HG03378 (cell line): ENCODE measurements at regions not wholly inside any gene's neighbourhood (a gene's known extent, or its start where the extent isn't known, plus 50 kb on each side); places are given as distances from the start of the nearest gene placed in this dataset.
"Not testable (repeated sequence)": the region's sequence is repeated elsewhere in the genome, so short reads cannot be mapped to it uniquely, and the experiment has no call there.

Experiments used
- ATAC-seq: cut with Tn5 transposase; IDR thresholded peaks from one replicate; pipeline ENCODE4 v1.9.1; 2021; ENCODE audit warnings: mild to moderate bottlenecking, moderate library complexity; ENCODE audit not compliant: unreplicated experiment

DNA sequence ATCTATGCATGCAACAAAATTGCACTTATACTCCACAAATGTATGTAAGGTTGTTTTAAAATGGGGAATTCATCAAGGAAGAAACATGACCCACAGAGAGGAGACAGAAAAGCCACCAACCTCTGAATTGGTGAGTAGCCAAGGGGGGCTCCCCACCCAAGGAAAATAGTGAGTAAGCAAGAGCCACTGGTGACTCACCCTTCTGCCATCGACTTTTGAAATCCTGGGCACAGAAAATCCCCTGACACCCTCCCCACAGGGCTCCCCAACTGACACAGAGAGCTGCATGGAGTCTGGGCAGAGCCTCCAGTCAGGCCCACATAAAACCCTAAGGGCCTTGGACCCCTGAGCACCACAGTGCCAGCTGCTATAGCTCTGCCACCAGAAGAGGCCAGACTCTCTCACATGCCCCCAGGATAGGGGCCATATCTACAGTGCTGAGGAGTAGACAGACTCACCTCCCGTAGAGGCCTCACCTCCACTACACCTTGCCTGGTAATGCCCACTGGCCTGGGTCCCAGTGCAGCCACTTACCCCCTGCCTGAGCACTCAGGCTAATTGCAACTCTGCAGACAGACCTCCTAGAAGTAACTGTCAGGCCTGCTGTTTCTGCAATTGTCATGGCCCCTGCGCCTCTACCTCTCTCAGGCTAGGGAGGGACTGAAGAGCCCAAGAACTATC lies 244.7 kb upstream of the WSB1 start:
- ATAC-seq: no peak

DNA sequence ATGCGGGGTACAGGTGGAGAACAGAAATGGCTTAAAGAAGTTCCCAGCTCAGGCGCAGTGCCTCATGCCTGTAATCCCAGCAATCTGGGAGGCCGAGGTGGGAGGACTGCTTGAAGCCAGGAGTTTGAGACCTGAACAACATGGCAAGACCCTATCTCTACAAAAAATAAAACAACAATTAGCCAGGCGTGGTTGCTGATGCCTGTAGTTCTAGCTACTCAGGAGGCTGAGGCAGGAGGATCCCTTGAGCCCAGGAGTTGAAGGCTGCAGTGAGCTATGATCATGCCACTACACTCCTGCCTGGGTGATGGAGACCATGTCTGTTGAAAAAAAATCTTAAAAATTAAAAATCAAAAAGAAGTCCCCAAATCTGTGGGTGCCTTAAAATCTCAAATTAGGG lies 228.3 kb upstream of the WSB1 start:
- no peak for ATAC-seq

DNA sequence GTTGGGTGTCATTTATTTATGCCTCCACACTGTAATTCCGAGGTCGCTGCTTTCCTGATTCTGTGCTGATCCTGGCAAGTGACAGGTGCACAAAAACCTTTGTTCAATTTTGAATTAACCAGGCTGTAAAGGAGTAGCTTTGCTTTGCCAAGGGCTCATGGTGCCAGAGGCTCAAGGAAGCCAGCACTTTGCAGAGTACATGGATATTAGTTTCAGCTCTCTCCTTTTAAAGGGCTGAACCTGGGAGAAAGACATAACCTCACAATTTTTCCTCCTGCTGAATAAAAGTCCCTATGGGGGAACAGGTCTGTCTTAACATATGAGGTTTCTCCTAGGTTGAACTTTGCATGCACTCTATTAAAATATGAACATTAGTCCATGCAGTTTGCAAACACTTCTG lies 227.6 kb upstream of the WSB1 start:
- no peak for ATAC-seq

DNA sequence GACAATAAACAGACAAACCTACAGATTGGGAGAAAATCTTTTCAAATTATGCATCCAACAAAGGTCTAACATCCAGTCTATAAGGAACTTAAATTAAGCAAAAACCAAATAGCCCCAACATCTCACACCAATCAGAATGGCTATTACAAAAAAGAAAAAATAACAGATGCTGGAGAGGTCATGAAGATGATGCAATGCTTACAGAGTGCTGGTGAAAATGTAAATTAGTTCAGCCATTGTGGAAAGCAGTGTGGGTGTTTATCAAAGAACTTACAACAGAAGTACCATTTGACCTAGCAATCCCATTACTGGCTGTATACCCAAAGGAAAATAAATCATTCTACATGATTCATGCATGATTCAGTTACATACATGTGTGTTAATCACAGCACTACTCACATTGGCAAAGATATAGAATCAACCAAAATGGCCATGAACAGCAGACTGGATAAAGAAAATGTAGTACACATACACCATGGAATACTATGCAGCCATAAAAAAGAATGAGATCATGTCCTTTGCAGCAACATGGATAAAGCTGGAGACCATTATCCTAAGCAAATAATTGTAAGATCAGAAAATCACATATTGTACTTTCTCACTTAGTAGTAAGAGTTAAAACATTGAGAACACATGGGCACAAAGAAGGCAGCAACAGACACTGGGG lies 223.9 kb upstream of the WSB1 start:
- ATAC-seq: no peak

DNA sequence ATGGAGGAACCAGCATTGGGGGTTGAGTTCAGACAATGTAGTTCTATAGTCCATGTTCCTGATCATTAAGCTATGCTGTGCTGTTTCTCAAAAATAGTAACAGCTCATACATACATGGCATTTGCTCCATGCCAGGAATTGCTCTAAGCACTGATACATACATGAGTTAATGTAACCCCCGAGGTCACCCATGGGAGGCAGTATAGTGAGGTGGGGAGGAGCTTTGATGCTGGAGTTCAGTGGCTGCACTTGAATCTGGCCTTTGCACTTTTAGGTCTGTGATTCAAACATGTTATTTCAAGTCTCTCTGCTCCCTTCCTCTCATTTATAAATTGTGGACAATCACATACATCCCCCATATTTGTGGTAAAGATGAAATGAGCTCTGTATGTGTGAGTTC lies 223.1 kb upstream of the WSB1 start:
- ATAC-seq: no peak

DNA sequence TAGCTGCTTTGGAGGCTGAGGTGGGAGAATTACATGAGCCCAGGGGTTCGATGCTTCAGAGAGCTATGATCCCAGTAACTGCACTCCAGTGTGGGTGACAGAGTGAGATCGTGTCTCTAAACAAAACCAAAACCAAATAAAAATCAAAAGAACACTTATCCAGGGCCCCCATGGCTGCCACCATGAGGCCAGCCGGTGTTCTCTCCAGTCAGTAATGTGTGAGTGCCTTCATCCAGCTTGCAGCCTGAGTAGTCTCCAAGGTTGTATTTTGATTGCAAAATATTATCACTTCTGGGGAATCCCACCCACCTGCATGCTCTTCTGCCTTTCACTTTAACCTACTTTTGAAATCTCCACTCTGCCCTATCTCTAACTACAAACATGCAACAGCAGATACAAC lies 221.0 kb upstream of the WSB1 start:
- no peak for ATAC-seq

DNA sequence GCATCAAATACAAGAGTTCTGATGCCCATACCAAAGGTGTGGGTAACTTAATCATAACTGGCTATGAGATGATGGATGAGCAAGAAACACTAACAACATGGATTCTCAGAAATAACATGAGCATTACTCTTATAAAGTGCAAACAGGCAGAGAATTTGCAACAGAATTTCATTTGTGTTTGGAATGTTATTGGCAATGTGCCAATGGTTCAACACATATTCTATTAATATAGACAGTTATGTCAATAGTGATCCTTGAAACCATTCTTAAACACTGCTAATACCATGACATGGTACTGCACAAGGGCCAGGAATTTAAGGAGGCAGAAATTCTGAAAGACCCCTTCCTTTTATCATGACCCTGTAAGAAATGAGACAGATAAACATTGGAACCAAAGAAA lies 217.1 kb upstream of the WSB1 start:
- ATAC-seq: no peak

DNA sequence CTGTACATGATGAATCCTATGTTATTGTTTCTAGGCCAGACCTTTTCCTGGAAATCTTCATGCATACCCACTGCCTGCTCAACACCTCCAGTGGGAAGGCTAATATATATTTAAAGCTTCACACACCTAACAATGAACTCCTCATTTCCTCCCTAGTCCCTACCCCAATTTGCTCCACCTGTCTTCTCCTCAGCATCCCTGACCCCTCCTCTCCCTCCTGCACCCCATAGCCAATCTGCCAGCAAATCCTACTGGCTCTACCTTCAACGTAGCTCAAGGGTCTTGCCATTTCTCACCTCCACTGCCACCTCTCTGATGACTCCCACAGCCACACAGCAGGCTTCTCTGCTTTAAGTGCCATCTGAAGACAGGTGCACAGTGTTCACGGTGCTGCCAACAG lies 215.6 kb upstream of the WSB1 start:
- no peak for ATAC-seq

DNA sequence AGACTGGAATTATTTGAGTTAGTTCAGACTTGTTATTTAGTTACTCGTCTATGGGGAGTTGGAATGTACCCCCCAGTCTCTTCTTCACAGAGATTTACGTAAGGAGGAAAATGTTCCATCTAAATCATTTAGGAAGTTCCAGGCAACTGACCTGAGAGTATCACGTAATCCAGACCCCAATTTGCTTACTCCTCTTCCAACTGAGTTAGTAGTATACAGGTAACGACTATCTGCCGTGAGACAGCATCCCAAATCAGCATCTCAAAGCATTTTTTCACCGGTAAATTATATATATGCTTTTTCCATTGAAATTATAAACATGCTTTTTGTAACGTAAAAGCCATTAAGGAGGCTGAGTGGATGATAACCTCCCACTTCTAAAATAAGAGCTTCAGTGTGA lies 214.3 kb upstream of the WSB1 start:
- no peak for ATAC-seq

DNA sequence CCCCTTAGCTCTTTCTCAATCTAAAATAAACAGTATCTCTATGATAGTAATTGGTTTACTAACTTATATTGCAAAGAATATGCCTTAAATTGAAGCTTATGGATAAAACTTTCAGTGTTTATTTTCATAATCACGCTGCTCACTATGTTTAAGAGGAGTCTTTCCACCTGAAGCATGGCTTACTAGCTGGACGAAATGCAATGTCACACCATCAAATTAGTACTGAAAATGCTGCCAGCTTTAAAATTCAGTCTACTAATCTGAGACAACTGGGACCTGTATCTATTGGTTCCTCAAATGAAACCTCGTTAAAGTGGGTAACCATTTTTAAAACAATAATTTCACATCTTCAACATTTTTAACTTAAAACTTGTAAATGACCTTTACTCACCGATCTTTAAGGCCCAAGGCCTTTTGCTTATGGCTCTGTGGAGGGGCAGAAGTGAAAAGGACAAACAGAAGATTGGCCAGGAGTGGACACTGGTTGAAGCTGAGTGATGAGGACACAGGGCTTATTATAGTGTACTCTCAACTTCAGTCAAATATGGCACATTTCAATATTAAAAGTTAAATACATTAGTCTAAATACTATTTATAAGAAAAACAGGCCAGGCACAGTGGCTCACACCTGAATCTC lies 212.8 kb upstream of the WSB1 start:
- no peak for ATAC-seq

DNA sequence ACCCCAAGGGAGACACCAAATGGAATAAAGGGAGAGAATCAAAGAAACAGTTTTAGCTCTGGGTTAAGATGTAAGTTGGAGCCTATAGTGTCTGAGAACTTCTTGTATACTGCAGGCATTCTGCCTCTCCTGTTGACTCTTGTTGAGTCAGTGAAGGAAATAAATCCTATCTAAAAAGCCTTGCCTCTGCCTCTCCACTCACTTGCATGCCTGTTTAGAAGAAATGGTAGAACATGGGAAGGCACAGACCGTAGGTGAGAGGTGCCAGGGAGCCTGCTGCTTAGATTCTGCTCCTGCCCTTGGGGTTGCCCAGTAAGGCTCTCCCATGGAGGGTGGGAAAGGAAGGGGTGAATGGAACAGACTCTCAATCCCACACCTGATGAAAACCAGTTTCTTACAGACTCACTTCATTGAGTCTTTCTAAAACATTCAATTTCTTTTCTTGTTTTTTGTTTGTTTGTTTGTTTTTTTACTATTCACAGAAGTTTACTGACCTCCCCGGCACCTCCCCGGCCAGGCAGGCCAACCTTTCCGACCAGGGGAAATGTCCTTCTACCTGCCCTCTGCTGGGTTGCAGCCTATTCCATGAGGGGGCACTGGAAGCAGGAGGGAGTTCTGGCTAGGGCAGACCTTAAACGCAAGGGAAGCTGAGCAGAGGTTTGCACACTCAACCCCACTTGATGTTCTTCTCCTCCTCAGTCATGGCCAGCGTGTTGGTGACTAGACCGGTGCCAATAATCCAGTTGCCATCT lies 211.7 kb upstream of the WSB1 start:
- ATAC-seq: no peak

DNA sequence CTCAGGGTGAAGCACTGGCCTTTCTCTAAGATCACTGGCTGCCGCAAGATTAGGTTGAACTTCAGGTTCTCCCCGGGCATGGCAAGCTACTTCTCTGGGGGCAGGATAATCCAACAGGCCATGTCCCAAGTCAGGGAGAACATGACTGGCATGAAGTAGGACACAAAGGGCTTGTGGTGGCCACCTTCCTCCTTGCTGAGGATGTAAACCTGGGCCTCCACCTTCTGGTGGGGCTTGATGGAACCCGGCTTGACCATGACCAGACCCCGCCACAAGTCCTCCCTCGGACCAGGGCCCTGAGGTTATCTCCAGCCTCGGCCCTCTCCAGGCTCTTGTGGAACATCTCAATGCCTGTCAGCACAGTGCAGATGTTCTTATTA lies 211.1 kb upstream of the WSB1 start:
- ATAC-seq: no peak

DNA sequence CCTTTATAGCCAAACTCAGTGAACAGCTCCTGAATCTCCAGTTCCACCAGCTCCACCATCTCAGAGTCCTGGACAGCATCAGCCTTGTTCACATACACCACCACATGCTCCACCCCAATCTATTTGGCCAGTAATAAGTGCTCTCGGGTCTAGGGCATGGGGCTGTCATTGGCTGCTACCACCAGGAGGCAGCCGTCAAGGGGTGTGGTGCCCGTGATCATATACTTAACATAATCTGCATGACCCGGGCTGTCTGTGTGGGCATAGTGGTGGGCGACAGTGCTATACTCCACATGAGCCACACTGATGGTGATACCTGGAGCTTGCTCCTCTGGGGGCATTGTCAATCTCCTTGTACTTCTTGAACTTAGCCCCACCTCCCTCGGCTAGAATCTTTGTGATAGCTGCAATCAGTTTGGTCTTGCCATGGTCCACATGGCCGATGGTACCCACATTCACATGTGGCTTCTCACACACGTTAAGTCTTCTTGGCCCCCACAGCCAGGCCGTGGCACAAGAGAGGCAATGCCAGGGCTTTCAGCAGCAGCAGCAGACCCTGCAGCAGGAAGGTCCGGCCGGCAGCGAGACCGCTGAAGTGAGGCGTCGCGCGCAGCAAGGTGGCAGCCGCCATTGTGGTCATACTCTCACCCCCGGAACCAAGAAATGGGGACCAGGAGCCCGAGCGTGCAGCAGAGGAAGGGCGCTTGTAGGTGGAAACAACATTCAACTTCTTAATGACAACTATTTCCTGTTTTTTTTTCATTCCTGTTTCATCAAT lies 210.3 kb upstream of the WSB1 start:
- ATAC-seq: no peak

DNA sequence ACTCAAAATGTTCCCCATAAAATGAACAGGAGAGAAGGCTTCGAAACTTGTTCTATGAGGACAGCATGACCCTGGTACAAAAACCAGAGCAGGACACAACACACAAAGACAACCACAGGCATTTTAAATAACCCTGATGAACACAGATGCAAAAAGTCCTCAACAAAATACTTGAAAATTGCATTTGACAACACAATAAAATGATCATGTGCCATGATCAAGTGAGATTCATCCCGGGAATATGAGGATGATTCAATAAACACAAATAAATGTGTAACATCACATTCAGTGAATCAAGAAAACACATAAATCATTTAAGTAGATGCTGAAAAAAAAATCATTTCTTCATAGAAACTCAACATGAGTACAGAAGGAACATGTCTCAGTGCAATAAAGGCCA lies 208.4 kb upstream of the WSB1 start:
- ATAC-seq: no peak

DNA sequence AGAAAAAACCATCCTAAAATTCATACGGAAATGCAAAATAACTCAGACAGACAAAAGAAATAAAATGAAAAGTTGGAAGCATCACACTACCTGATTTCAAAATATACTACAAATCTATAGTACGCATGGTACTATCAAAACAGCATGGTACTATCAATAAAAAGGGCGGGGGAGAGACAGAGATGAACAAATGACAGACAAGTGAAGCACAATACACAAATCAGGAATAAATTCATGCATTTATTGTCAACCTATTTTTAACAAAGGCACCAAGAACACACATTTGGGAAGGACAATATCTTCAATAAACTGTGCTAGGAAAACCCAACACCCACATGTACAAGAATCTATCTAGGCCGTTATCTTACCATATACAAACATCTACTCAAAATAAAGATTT lies 207.4 kb upstream of the WSB1 start:
- no peak for ATAC-seq

DNA sequence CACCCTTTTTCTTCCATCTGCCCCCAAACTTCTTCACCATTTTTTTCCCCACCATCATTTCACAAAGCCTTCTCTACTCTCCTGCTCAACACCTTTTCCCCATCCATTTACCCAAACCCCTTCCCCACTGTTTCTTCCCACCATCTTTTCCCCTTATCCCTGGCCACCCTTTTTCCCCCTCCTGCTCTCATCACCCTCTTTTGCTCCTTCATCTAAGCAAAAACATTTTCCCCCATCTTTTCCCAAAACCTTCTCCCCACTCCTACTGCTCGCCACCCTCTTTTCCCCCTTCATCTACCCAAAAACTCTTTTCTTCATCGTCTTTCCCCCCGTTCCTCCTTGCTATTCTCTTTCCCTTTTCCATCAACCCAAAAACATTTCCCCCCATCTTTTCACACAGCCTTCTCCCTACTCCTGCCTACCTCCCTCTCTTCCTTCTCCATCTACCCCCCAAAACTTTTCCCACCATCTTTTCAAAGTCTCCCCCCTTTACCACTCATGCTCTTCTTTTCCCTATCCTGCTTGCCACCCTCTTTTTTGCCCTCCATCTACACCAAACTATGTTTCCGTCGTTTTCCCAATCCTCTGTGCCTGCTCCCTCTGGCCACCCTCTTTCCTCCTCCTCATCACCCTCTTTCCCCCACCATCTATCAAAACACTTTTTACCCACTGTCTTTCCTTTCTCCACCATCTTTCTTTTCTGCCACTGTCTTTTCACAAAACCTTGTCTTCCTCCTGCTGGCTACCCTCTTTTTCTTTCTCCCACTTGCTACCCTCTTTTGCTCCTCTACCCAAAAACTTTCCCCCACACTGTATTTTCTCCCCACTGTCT lies 205.8 kb upstream of the WSB1 start:
- no peak for ATAC-seq

DNA sequence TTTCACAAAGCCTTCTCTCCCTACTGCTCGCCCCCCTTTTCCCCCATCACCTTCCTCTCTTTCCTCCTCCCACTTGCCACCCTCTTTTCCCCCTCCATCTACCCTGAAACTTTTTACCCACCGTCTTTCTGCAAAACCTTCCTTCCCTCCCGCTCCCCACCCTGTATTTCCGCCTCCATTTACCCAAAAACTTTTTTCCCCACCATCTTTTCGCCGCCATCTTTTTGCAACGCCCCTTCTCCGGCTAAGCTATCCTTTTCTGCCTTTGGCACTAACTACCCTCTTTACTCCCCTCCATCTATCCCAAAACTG lies 205.2 kb upstream of the WSB1 start:
- no peak for ATAC-seq

DNA sequence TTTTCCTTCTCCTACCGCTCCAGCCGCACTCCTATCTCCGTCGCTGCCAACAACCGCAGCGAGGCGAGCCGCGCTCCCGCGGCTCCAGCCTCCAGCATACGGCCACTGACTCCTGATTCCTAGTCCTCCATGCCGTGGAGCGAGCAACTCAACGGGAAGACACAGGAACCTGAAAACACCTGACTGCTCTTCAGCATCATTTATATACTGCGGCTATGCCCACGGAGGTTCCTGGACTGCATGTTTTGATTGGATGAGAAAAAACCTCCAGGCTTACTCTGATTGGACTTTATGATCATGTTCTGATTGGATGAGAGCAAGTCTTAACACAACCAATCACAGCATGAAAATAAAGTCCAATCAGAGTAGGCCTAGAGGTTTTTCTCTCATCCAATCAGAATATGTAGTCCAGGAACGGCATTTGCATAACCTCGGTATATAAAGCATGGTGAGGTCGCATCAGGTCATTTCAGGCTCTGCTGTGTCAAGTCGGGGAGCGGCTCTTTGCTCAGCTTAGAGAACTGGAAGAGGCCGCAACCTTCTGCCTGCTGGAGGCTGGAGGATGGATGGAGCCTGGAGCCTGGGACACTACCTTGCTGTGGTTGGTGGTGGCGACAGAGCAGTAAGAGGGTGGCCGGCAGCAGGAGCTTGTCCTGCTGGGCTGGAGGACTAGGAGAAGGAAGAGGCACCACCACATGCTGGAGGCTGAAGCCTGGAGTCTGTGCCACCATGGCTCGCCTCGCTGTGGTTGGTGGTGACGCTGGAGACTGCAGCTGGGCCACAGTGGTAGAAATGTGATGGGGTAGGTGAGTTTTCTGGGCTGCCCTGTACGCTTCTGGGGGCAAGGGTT lies 204.6 kb upstream of the WSB1 start:
- ATAC-seq: not testable (repeated sequence)

DNA sequence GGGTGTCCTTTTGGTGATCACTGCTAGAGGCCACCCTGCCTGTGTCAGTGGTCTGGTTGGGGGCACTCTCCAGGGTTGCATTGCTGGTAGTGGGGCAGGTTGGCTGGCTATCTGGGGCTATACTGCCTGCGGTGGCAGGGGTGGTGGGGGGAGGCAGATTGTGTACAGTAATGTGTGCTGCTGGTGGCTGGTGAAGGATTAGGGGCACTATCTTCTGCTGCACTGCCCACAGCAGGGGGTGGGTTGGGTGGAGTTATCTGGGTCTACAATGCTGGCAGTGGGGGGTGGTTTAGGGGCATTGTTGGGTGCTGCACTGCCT lies 204.0 kb upstream of the WSB1 start:
- no peak for ATAC-seq
